Choroid plexus epithelial cell (primary cell): ENCODE measurements at regions not wholly inside any gene's neighbourhood (a gene's known extent, or its start where the extent isn't known, plus 50 kb on each side); places are given as distances from the start of the nearest gene placed in this dataset.

ENCODE experiments used
- DNase-seq: peaks from one replicate; pipeline ENCODE4 v3.0.0-alpha.2; 2010; ENCODE audit warnings: low read depth
- H3K4me3 ChIP-seq: 2 replicates; pipeline ENCODE4 v1.5.1; 2011; ENCODE audit warnings: low read depth, mild to moderate bottlenecking, control low read depth, low read length, moderate library complexity
- CTCF ChIP-seq: conservative IDR thresholded peaks from 2 replicates; pipeline ENCODE4 v1.5.1; 2011; ENCODE audit warnings: low read depth, mild to moderate bottlenecking, control low read depth, inconsistent platforms, low read length, moderate library complexity

GRCh38 chr6:18897350-18897749 is 510.2 kb downstream of the RNF144B start:
- TF ChIP-seq CTCF = no peak
- no peak for DNase-seq
- H3K4me3 ChIP-seq = no peak overlapping the region

- H3K4me3 ChIP-seq = no peak overlapping the region
- no peak for DNase-seq
- TF ChIP-seq CTCF = no peak
Observed at GRCh38 chr6:18904681-18905080, 517.5 kb downstream of the RNF144B start.

- no peak for DNase-seq
- no peak for TF ChIP-seq CTCF
- H3K4me3 ChIP-seq = no peak overlapping the region
Observed at GRCh38 chr6:18920701-18921100, 533.6 kb downstream of the RNF144B start.

GRCh38 chr6:18931086-18931485 is 543.9 kb downstream of the RNF144B start:
- no peak for DNase-seq
- TF ChIP-seq CTCF = no peak
- no peak overlapping the region for H3K4me3 ChIP-seq

GRCh38 chr6:18958146-18958545 is 571.0 kb downstream of the RNF144B start:
- no peak for TF ChIP-seq CTCF
- DNase-seq = no peak
- no peak overlapping the region for H3K4me3 ChIP-seq

- TF ChIP-seq CTCF = no peak
- no peak overlapping the region for H3K4me3 ChIP-seq
Observed at GRCh38 chr6:18961566-18961965, 574.4 kb downstream of the RNF144B start.

GRCh38 chr6:18962361-18962905 is 575.3 kb downstream of the RNF144B start:
- H3K4me3 ChIP-seq = no peak overlapping the region
- TF ChIP-seq CTCF = no peak
- DNase-seq = no peak

More at GRCh38 chr6:18961566-18961965, 574.4 kb downstream of the RNF144B start:
- DNase-seq = no peak
